Ectodermal cell (in vitro differentiated cells): ENCODE measurements at regions not wholly inside any gene's neighbourhood (a gene's known extent, or its start where the extent isn't known, plus 50 kb on each side); places are given as distances from the start of the nearest gene placed in this dataset.

Source experiments
- H3K27ac ChIP-seq: 2 replicates; pipeline ENCODE4 v1.7.0; 2013; ENCODE audit warnings: mild to moderate bottlenecking, low read depth, low read length; ENCODE audit not compliant: insufficient read depth, poor library complexity, severe bottlenecking
- H3K27me3 ChIP-seq: 2 replicates; pipeline ENCODE4 v1.7.0; 2013; ENCODE audit warnings: mild to moderate bottlenecking, low read length; ENCODE audit not compliant: insufficient read depth, control insufficient read depth, poor library complexity, severe bottlenecking
- H3K36me3 ChIP-seq: one replicate; pipeline ENCODE4 v1.7.0; 2013; ENCODE audit warnings: low read length; ENCODE audit not compliant: control insufficient read depth, insufficient read depth
- H3K4me1 ChIP-seq: one replicate; pipeline ENCODE4 v1.7.0; 2013; ENCODE audit warnings: low read length; ENCODE audit not compliant: control insufficient read depth, insufficient read depth
- H3K4me3 ChIP-seq: 2 replicates; pipeline ENCODE4 v1.7.0; 2013; ENCODE audit warnings: low read depth, low read length, control low read depth; ENCODE audit not compliant: insufficient read depth
- H3K9me3 ChIP-seq: 2 replicates; pipeline ENCODE4 v1.7.0; 2013; ENCODE audit warnings: mild to moderate bottlenecking, low read length, moderate library complexity; ENCODE audit not compliant: control insufficient read depth
- WGBS, 2 experiments: methylation state at CpG; one replicate each; pipeline ENCODE4 v1.1.7; 2013; ENCODE audit warnings: missing lambda C conversion rate in 2 of 2; 5-methylcytosine and 5-hydroxymethylcytosine counted together

DNA sequence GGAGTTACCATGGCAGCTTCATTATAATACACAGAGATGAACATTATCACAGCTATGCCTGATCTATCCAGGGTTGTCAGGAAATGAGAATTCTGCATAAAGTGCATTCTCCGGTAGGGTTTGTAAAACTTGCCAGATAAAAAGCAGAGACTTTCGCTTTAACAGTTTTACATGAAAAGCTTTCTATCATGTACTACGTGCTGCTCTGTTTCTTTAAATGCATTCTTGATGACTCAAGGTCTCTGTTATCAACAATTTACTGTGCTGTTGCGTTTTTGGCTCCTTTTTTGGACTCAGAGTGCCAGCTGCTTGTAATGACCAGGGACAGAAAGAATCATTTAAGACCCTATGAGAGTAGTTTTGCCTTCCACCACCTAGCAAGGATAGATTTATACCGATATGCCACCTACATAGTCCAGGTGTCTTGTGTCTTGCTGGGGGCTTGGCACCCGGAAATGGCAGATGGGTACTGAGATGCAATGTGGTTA lies 371.2 kb downstream of the BTG1 start:
- WGBS, 2 experiments, result 89% methylated on average over 6 of the region's 6 CpGs
- no peak overlapping the region for H3K4me3 ChIP-seq

DNA sequence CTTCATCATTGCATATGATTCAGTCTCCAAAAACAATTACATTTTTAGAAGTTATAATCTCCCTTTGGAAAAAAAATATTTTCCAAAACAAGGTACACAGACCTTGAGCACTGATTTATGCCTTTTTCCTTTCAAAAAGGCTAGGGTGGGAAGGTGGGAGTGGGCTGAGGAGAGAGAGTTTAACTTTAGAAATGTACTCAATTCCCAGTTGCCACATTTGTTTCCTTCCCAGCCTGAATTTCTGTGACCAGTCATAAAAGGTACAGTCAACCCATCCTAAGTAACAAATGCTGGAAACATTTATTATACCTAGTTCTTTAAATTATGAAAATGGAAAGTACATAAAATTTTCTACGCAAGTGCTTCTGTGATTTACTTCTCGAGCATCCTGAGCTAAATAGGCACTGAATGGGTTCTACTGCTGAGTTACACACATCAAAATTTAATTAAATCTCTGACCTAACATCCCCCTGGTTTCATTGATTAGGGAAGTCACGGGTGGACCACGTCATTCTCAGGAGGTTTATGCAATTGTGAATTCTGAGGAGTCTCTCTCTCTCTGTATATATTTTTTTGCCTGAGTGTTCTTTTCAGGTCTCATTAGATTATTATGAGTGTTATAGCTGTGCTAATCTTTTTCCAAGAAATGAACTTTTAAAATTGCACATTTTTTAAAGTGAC lies 371.8 kb downstream of the BTG1 start:
- no peak overlapping the region for H3K27ac ChIP-seq

More for the DNA sequence above, 371.2 kb downstream of the BTG1 start:
- no peaks in the 10 kb centered on the region for H3K36me3 ChIP-seq
- H3K4me1 ChIP-seq, result no peaks in the 10 kb centered on the region
- no peak overlapping the region for H3K27ac ChIP-seq
- H3K27me3 ChIP-seq, result no peaks in the 10 kb centered on the region
- no peaks in the 10 kb centered on the region for H3K9me3 ChIP-seq

DNA sequence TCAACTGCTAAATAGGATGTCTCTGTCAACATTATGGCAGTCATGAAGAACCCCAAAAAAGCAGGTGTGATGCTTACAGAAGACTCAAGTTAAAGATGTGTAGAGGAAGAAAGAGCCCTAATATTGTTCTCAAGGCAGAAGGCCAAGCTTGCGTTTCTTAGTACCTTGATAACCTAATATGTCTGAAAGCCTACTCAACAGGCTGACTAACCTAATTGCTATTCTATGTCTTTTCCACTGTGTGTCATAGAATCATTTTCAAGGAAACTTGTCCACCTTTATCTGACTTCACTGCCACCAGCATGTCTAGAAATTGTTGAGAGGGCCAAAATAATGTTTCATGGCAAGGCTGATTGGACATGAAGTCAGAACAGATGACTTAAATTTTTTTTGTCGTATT lies 373.2 kb downstream of the BTG1 start:
- no peaks in the 10 kb centered on the region for H3K4me1 ChIP-seq
- no peaks in the 10 kb centered on the region for H3K36me3 ChIP-seq
- no peaks in the 10 kb centered on the region for H3K27me3 ChIP-seq
- WGBS, 2 experiments, result 94 to 97% methylated on average over 2 of the region's 2 CpGs
- H3K4me3 ChIP-seq, result no peak overlapping the region
- H3K27ac ChIP-seq, result no peak overlapping the region
- H3K9me3 ChIP-seq, result no peaks in the 10 kb centered on the region

More for the DNA sequence above, 371.8 kb downstream of the BTG1 start:
- no peak overlapping the region for H3K4me3 ChIP-seq
- H3K9me3 ChIP-seq, result no peaks in the 10 kb centered on the region
- no peaks in the 10 kb centered on the region for H3K36me3 ChIP-seq
- H3K4me1 ChIP-seq, result no peaks in the 10 kb centered on the region
- 94 to 100% methylated on average over 3 to 4 of the region's 4 CpGs for WGBS, 2 experiments
- H3K27me3 ChIP-seq, result no peaks in the 10 kb centered on the region

DNA sequence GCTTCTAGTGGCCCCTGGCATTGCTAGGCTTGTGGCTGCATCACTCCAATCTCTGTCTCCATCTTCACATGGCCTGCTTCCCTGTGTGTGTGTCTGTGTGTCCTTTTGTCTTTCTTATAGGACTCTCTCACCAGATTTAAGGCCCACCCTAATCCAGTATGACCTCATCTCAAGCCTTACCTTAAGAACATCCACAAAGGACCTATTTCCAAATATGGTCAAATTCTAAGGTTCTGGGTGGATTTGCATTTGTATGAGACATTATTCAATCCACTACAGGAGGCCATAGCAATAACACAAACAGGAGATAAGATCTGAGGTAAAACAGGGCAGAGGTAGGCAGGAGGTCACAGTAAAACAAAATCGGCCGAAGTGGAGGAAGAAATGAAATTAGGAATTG lies 375.9 kb downstream of the BTG1 start:
- Histone ChIP-seq H3K27ac (no peak overlapping the region), H3K4me3 (no peak overlapping the region), H3K36me3 (no peaks in the 10 kb centered on the region), H3K9me3 (no peaks in the 10 kb centered on the region), H3K27me3 (no peaks in the 10 kb centered on the region), H3K4me1 (no peaks in the 10 kb centered on the region)
- WGBS, 2 experiments, result 89 to 94% methylated on average over 2 of the region's 2 CpGs

DNA sequence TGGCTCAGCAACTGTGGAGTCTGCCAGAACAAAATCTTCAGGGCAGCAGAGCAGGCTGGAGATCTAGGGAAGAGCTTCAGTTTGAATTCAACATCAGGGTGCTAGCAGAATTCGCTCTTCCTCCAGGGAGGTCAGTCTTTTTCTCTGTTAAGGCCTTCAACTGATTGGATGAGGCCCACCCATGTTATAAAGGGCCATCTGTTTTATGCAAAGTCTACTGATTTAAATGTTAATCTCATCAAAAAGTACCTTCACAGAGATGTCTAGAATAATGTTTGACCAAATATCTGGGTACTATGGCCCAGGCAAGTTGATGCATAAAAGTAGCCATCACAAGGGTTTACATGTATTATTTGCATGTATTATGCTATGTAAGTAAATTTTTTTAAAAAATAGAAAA lies 378.4 kb downstream of the BTG1 start:
- H3K27me3 ChIP-seq, result no peaks in the 10 kb centered on the region
- 45 to 56% methylated on average over 1 of the region's 1 CpG for WGBS, 2 experiments
- no peaks in the 10 kb centered on the region for H3K9me3 ChIP-seq
- H3K4me3 ChIP-seq, result no peak overlapping the region
- no peaks in the 10 kb centered on the region for H3K4me1 ChIP-seq
- H3K27ac ChIP-seq, result no peak overlapping the region
- H3K36me3 ChIP-seq, result no peaks in the 10 kb centered on the region

DNA sequence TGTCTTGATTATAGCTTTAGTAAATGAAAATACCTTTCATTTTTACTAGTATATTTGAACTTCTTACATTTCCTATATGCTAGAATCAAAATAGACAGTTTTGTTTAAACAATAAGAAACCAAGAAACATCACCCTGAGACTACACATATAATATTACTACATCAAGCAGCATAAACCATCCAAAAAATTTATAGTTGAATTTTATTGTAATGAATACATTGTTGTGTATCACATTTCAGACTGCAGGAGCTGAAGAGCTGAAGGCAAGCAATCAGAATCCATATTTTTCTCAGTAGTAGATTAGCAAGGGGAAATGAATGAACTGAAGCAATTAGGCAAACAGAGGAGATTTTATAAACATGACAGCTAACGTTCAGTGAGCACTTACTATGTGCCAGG lies 379.2 kb downstream of the BTG1 start:
- 88 to 96% methylated on average over 1 of the region's 1 CpG for WGBS, 2 experiments
- H3K36me3 ChIP-seq, result no peaks in the 10 kb centered on the region

DNA sequence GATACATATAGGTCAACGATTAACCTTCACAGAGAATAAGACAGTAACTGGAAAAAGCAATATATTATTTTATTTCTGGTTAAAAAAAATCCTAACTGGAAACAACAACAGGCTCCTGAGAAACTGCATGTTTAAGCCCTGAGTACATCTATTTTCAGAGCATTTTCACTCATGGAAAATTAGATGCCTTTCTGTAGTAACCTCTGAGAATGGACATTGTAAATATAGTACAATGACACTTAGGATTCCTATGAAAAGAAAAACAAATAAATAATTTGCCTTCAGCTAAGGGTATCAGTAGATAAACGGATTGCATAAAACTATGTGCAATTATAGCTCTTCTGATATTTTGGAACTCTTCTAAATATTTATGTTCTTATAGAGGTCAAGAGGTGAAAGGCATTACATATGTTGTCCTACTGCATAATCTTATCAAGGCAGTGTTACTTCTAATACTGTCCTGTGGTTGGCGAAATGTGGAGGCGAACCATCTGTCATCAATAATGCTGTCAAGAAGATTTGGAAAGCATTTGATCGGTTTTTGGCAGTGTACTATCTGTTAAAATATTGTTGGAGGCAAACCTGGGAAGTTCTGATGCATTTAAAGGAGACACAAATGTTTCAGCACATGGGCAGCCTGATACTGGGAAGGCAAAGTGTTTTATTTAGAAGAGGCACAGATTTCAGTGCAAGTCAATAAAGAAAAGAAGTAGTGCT lies 381.8 kb downstream of the BTG1 start:
- Histone ChIP-seq H3K4me3 (no peak overlapping the region), H3K4me1 (no peaks in the 10 kb centered on the region), H3K27ac (no peak overlapping the region), H3K27me3 (no peaks in the 10 kb centered on the region), H3K36me3 (no peaks in the 10 kb centered on the region), H3K9me3 (no peaks in the 10 kb centered on the region)
- 92 to 95% methylated on average over 4 of the region's 5 CpGs for WGBS, 2 experiments

More for the DNA sequence above, 379.2 kb downstream of the BTG1 start:
- Histone ChIP-seq H3K4me3 (no peak overlapping the region), H3K27ac (no peak overlapping the region), H3K4me1 (no peaks in the 10 kb centered on the region), H3K9me3 (no peaks in the 10 kb centered on the region), H3K27me3 (no peaks in the 10 kb centered on the region)

DNA sequence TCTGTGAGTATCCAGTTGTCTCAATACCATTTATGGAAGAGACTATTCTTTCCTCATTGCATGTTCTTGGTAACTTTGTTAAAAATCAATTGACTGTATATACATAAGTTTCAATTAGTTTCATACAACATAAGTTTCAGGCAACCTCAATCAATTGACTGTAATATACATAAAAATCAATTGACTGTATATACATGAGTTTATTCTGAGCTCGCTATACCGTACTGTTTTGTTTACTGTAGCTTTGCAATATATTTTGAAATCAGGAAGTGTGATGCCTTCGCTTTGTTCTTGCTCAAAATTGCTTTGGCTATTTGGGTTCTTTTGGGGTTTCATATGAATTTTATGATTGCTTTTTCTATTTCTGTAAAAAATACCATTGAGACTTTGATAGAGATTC lies 392.0 kb downstream of the BTG1 start:
- Histone ChIP-seq H3K9me3 (peaks cover 3% of the 10 kb centered on the region), H3K27ac (no peak overlapping the region)
- 94 to 95% methylated on average over 3 of the region's 3 CpGs for WGBS, 2 experiments

DNA sequence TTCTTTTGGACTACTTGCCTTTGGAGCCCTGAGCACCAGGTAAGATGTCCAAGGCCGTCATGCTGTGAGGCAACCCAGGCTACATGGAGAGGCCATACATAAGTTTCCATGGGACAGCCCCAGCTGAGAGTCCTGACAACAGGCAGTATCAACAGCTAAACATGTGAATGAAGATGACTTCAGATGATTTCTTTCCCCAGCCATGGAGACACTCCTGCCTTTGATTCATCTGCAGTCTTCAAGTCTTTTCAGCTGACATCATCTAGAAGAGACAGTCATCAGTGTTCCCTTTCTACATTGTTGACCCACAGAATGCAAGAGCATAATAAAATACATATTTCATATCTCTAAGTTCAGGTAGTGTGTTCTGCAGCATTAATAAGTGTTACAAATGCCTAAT lies 398.7 kb downstream of the BTG1 start:
- Histone ChIP-seq H3K9me3 (peaks cover 1% of the 10 kb centered on the region), H3K36me3 (no peaks in the 10 kb centered on the region), H3K27me3 (no peaks in the 10 kb centered on the region), H3K4me3 (no peak overlapping the region), H3K4me1 (peaks cover 5% of the 10 kb centered on the region), H3K27ac (no peak overlapping the region)
- 85 to 88% methylated on average over 1 of the region's 1 CpG for WGBS, 2 experiments

More for the DNA sequence above, 392.0 kb downstream of the BTG1 start:
- Histone ChIP-seq H3K4me1 (no peaks in the 10 kb centered on the region), H3K4me3 (no peak overlapping the region), H3K27me3 (no peaks in the 10 kb centered on the region), H3K36me3 (no peaks in the 10 kb centered on the region)

DNA sequence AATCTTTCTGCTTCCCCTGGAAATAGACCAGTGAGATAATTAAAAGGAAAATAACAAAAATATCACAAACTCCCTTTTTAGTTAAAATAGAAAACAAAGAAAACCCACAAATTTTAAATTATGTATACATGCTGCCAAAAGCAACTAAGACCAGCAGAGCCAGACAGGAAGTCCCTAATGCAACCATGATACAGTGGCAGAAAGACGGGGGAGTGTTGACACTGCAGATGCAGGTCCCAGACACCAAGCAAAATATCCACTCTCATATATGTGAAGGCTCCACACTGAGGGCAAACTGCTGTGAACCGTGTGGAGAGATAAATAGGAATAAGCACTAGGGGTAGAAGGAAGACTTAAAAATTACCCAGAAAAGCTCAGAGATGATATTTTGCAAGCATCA lies 401.0 kb downstream of the BTG1 start:
- H3K9me3 ChIP-seq, result no peaks in the 10 kb centered on the region
- H3K4me3 ChIP-seq, result no peak overlapping the region
- H3K27me3 ChIP-seq, result no peaks in the 10 kb centered on the region
- no peaks in the 10 kb centered on the region for H3K36me3 ChIP-seq
- no peak overlapping the region for H3K27ac ChIP-seq
- peaks cover 5% of the 10 kb centered on the region for H3K4me1 ChIP-seq
- WGBS, 2 experiments, result 86% methylated on average over 2 of the region's 2 CpGs; no CpG with 5 or more reads in 1 of the 2 experiments
